H1 (cell line): ENCODE measurements at regions not wholly inside any gene's neighbourhood (a gene's known extent, or its start where the extent isn't known, plus 50 kb on each side); places are given as distances from the start of the nearest gene placed in this dataset.

Source experiments
- CBX5 ChIP-seq: fragments of 300-800, 300-1000 bp; sonication (generic); IDR thresholded peaks from 2 replicates; pipeline ENCODE4 v1.7.1; 2016; ENCODE audit warnings: antibody characterized with exemption, low read length, low read depth
- JUND ChIP-seq: IDR thresholded peaks from 2 replicates; pipeline ENCODE4 v1.6.1; 2011; ENCODE audit warnings: mild to moderate bottlenecking, improper control_type of control experiment, low read length
- KDM4A ChIP-seq: IDR thresholded peaks from one replicate; pipeline ENCODE4 v1.7.1; 2012; ENCODE audit warnings: low read depth, mild to moderate bottlenecking, moderate library complexity, low read length, inconsistent platforms; ENCODE audit not compliant: severe bottlenecking
- RAD21 ChIP-seq, 2 experiments: IDR thresholded peaks in 1 of 2; conservative IDR thresholded peaks in 1 of 2; 2 replicates each; pipeline ENCODE4 v1.6.1; 2011; ENCODE audit warnings: low read depth in 2 of 2, low read length in 2 of 2, improper control_type of control experiment in 1 of 2, inconsistent platforms in 1 of 2, mild to moderate bottlenecking in 1 of 2, moderate library complexity in 1 of 2
- TAF1 ChIP-seq: IDR thresholded peaks from 2 replicates; pipeline ENCODE4 v1.6.1; 2011; ENCODE audit warnings: mild to moderate bottlenecking, low read depth, low read length

DNA sequence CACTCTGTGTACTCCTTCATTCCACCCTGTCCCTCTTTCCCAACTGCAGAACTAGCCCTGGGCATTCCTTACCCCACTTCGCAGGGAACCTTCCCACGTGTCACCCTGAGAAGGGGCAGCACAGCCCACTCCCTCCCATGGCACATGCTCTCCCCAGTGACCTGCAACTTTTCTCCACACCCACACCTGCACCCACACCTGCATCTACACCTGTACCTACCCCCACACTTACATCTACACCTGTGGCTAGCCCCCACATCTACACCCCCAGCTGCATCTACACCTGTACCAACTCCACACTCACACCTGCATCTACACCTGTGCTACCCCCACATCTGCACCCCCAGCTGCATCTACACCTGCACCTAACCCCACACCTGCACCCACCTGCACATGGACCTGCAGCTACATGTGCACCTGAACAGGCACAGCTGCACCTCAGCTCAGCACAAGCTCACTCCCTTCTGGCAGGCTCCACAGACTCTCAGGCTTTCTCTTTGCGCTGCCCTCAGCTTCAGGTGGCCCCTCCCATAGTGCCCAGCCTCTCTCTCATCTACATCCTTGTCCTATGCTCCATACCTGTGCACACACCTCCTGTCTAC lies 234.1 kb downstream of the TUBA3C start (continued):
- no peak for TF ChIP-seq CBX5
- TF ChIP-seq JUND = no peak
- no peak for TF ChIP-seq KDM4A
- no peak for TF ChIP-seq RAD21 (IDR thresholded peaks at IDR 0.05 in 1 of 2, conservative IDR thresholded peaks at IDR 0.05 in 1 of 2; ENCODE audit: low read depth in 2 of 2, low read length in 2 of 2)
- TF ChIP-seq TAF1 = no peak
